Left ventricle myocardium inferior (tissue), 1 donor: ENCODE measurements at regions not wholly inside any gene's neighbourhood (a gene's known extent, or its start where the extent isn't known, plus 50 kb on each side); places are given as distances from the start of the nearest gene placed in this dataset.

Source experiments
- DNase-seq: peaks from one replicate; pipeline ENCODE4 v3.0.0-alpha.2; 2020
- H3K27ac ChIP-seq: fragments of 200-600 bp; replicated peaks from 2 replicates; pipeline ENCODE4 v1.8.0; 2021
- H3K27me3 ChIP-seq: fragments of 200-600 bp; 2 replicates; pipeline ENCODE4 v1.8.0; 2021; ENCODE audit warnings: low read depth
- H3K36me3 ChIP-seq: fragments of 200-600 bp; 2 replicates; pipeline ENCODE4 v1.8.0; 2021
- H3K4me1 ChIP-seq: fragments of 200-600 bp; 2 replicates; pipeline ENCODE4 v1.8.0; 2021
- H3K4me3 ChIP-seq: fragments of 200-600 bp; 2 replicates; pipeline ENCODE4 v1.8.0; 2021; ENCODE audit warnings: mild to moderate bottlenecking, moderate library complexity
- H3K9me3 ChIP-seq: fragments of 200-600 bp; replicated peaks from 2 replicates; pipeline ENCODE4 v1.8.0; 2021
- CTCF ChIP-seq: fragments of 200-600 bp; IDR thresholded peaks from 2 replicates; pipeline ENCODE4 v1.8.0; 2021; ENCODE audit warnings: antibody characterized with exemption, mild to moderate bottlenecking, borderline replicate concordance
- intact Hi-C: fragments of 100-400 bp; cut with micrococcal nuclease; formaldehyde crosslinking; loops from one replicate; pipeline ENCODE4 v1.11.0; 2022
- donor health status: DM: no; HTN: yes; CAD: no; lungs with severe emphysema.

DNA sequence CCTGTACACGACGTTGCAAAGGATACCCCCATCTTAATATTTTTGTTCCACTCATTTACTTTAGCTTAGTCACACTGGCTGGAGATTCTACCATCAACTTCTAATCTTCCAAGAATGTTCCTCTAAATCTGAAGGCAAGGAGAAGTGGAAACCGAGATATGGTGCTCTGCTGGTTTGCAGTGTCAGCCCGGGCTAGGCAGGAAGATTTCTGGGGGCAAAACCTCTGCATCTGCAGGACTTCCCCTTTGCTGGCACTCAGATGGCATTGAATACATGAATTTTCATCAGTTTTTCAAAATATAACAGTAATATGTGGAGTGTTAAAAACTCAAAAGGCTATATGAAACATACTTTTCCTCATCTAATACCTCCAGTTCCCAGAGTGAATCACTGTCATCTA, 240.4 kb downstream of the RPLP1 start:
- Histone ChIP-seq H3K9me3 (peaks cover 27% of the 10 kb centered on the region), H3K27ac (no peak overlapping the region), H3K4me3 (no peak overlapping the region), H3K27me3 (peaks cover 40% of the 10 kb centered on the region), H3K36me3 (peaks cover 3% of the 10 kb centered on the region), H3K4me1 (no peaks in the 10 kb centered on the region)
- intact Hi-C loops, result no loop called here
- TF ChIP-seq CTCF, result no peak
- DNase-seq, result no peak

DNA sequence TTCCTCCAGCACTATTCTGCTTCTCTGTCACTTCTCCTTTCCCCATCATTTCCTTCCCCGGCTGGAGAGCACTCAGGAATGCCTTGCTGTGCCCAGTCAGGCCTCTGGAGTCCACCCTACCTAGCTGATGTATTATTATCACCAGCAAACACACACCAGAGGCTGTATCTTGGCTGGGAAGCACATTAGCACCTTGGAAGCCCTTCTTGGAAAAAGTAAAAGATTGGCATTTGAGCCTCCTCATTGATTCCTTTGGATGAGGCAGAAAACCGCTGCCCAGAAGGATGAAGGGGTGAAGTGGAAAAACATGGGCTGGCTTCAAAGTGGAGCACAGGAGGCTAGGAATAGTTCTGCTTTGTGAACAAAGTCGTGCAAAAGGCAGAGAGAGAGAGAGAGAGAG, 244.3 kb downstream of the RPLP1 start:
- TF ChIP-seq CTCF, result no peak
- Histone ChIP-seq H3K27ac (no peak overlapping the region), H3K27me3 (peaks cover 23% of the 10 kb centered on the region), H3K9me3 (no peaks in the 10 kb centered on the region), H3K36me3 (no peaks in the 10 kb centered on the region), H3K4me1 (no peaks in the 10 kb centered on the region), H3K4me3 (no peak overlapping the region)
- no peak for DNase-seq
- intact Hi-C loops, result no loop called here

GRCh38 chr15:69697916-69698315, 245.3 kb downstream of the RPLP1 start:
- H3K9me3 ChIP-seq, result no peaks in the 10 kb centered on the region
- no peaks in the 10 kb centered on the region for H3K36me3 ChIP-seq
- H3K4me1 ChIP-seq, result no peaks in the 10 kb centered on the region
- intact Hi-C loops, result no loop called here
- no peak overlapping the region for H3K27ac ChIP-seq
- peaks cover 13% of the 10 kb centered on the region for H3K27me3 ChIP-seq
- no peak overlapping the region for H3K4me3 ChIP-seq
- peak; percentile 22 for DNase-seq
- no peak for TF ChIP-seq CTCF

- Histone ChIP-seq H3K36me3 (no peaks in the 10 kb centered on the region), H3K9me3 (no peaks in the 10 kb centered on the region), H3K27ac (no peak overlapping the region), H3K27me3 (peaks cover 1% of the 10 kb centered on the region), H3K4me1 (no peaks in the 10 kb centered on the region), H3K4me3 (no peak overlapping the region)
- no peak for DNase-seq
- TF ChIP-seq CTCF, result no peak
- intact Hi-C loops, result no loop called here
These were observed 246.5 kb downstream of the RPLP1 start for GRCh38 chr15:69699096-69699495.

DNA sequence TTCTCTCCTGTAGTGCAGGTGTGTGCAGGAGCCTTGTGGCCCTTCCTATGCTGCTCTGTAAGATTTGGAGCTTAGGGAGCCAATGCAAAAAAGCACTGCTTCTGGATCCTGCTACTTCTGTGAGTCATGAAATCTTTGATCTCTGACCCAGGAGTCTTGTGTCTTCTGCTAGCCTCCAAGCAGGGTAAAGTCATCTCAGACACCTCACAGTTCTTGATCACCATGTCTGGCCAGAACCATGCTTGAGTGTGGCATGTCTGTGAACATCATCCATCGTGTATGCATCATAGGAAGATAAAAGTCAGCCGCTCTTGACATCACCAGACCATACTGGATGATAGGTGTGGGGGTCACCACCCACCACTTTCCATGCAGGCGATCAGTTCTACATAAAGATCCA, 247.8 kb downstream of the RPLP1 start:
- intact Hi-C loops, result no loop called here
- DNase-seq, result no peak
- TF ChIP-seq CTCF, result no peak
- no peak overlapping the region for H3K4me3 ChIP-seq
- no peak overlapping the region for H3K27ac ChIP-seq
- H3K27me3 ChIP-seq, result no peaks in the 10 kb centered on the region
- no peaks in the 10 kb centered on the region for H3K4me1 ChIP-seq
- no peaks in the 10 kb centered on the region for H3K36me3 ChIP-seq
- H3K9me3 ChIP-seq, result no peaks in the 10 kb centered on the region

DNA sequence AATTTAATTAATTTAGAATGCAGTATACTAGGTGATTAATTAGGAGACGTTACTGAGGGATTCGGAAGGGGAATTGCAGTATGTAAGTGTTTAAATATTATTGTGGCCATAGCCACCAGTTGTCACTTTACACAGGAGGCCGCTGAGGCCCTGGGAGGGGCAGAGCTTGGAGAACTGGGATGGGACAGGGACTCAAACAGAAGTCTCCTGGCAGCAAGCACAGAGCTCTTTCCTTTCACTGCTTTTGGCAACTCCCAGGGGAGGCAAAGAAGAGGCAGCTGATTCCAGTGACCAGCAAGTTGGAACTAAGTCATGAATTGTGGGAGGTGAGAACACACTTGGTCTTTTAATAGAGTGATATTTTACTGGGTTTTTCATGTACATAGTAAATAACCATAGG, 248.6 kb downstream of the RPLP1 start:
- TF ChIP-seq CTCF, result no peak
- no peaks in the 10 kb centered on the region for H3K27me3 ChIP-seq
- intact Hi-C loops, result no loop called here
- no peak for DNase-seq
- no peaks in the 10 kb centered on the region for H3K36me3 ChIP-seq
- no peaks in the 10 kb centered on the region for H3K4me1 ChIP-seq
- no peak overlapping the region for H3K4me3 ChIP-seq
- peaks cover 8% of the 10 kb centered on the region for H3K9me3 ChIP-seq
- no peak overlapping the region for H3K27ac ChIP-seq
